Glutamatergic neuron (in vitro differentiated cells): ENCODE measurements at regions not wholly inside any gene's neighbourhood (a gene's known extent, or its start where the extent isn't known, plus 50 kb on each side); places are given as distances from the start of the nearest gene placed in this dataset.

ENCODE experiments used
- DNase-seq: peaks from one replicate; pipeline ENCODE4 v3.0.0; 2022
- H3K27ac Mint-ChIP-seq: one replicate; pipeline ENCODE4 v1.8.0; 2020; ENCODE audit warnings: mild to moderate bottlenecking, mixed read lengths, inconsistent platforms; ENCODE audit not compliant: unreplicated experiment
- H3K27me3 Mint-ChIP-seq: one replicate; pipeline ENCODE4 v1.8.0; 2020; ENCODE audit warnings: mild to moderate bottlenecking, moderate library complexity, mixed read lengths, inconsistent platforms; ENCODE audit not compliant: unreplicated experiment
- H3K36me3 Mint-ChIP-seq: one replicate; pipeline ENCODE4 v1.8.0; 2020; ENCODE audit warnings: mild to moderate bottlenecking, mixed read lengths, inconsistent platforms; ENCODE audit not compliant: unreplicated experiment
- H3K4me1 Mint-ChIP-seq: one replicate; pipeline ENCODE4 v1.8.0; 2020; ENCODE audit warnings: mild to moderate bottlenecking, low read depth, mixed read lengths, inconsistent platforms; ENCODE audit not compliant: unreplicated experiment
- H3K4me3 Mint-ChIP-seq: one replicate; pipeline ENCODE4 v1.8.0; 2020; ENCODE audit warnings: mild to moderate bottlenecking, mixed read lengths, inconsistent platforms; ENCODE audit not compliant: unreplicated experiment
- H3K9me3 Mint-ChIP-seq: one replicate; pipeline ENCODE4 v1.8.0; 2020; ENCODE audit warnings: mild to moderate bottlenecking, moderate library complexity, mixed read lengths, inconsistent platforms; ENCODE audit not compliant: unreplicated experiment
- CTCF ChIP-seq: fragments of 200-600 bp; sonication (generic); IDR thresholded peaks from one replicate; pipeline ENCODE4 v1.5.0; 2021; ENCODE audit not compliant: partially characterized antibody, unreplicated experiment

GRCh38 chr22:46043816-46044620, 67.1 kb upstream of the WNT7B start:
- no peaks in the 10 kb centered on the region for H3K9me3 Mint-ChIP-seq
- TF ChIP-seq CTCF: no peak
- H3K4me1 Mint-ChIP-seq: peaks cover 2% of the 10 kb centered on the region
- H3K4me3 Mint-ChIP-seq: peak overlapping the region; percentile 49
- no peak for DNase-seq
- no peak overlapping the region for H3K27ac Mint-ChIP-seq
- H3K27me3 Mint-ChIP-seq: peaks cover 4% of the 10 kb centered on the region
- H3K36me3 Mint-ChIP-seq: no peaks in the 10 kb centered on the region

- peak overlapping the region; percentile 49 for H3K4me3 Mint-ChIP-seq
- H3K27ac Mint-ChIP-seq: no peak overlapping the region
- peaks cover 4% of the 10 kb centered on the region for H3K27me3 Mint-ChIP-seq
- H3K4me1 Mint-ChIP-seq: peaks cover 2% of the 10 kb centered on the region
- DNase-seq: no peak
- no peaks in the 10 kb centered on the region for H3K9me3 Mint-ChIP-seq
- TF ChIP-seq CTCF: no peak
- H3K36me3 Mint-ChIP-seq: no peaks in the 10 kb centered on the region
Measured at GRCh38 chr22:46044621-46045458, 67.9 kb upstream of the WNT7B start.

GRCh38 chr22:46045459-46046298, 68.7 kb upstream of the WNT7B start:
- H3K4me1 Mint-ChIP-seq: peaks cover 2% of the 10 kb centered on the region
- H3K9me3 Mint-ChIP-seq: no peaks in the 10 kb centered on the region
- H3K36me3 Mint-ChIP-seq: no peaks in the 10 kb centered on the region
- no peak overlapping the region for H3K4me3 Mint-ChIP-seq
- peaks cover 4% of the 10 kb centered on the region for H3K27me3 Mint-ChIP-seq
- no peak for DNase-seq
- H3K27ac Mint-ChIP-seq: no peak overlapping the region
- no peak for TF ChIP-seq CTCF

- DNase-seq: no peak
- Mint-ChIP-seq H3K27me3 (peaks cover 4% of the 10 kb centered on the region), H3K4me3 (no peak overlapping the region), H3K36me3 (no peaks in the 10 kb centered on the region), H3K27ac (no peak overlapping the region), H3K9me3 (no peaks in the 10 kb centered on the region), H3K4me1 (peaks cover 2% of the 10 kb centered on the region)
- no peak for TF ChIP-seq CTCF
Measured at GRCh38 chr22:46046299-46046685, 69.3 kb upstream of the WNT7B start.
